OCI-LY3 (cell line): ENCODE measurements at regions not wholly inside any gene's neighbourhood (a gene's known extent, or its start where the extent isn't known, plus 50 kb on each side); places are given as distances from the start of the nearest gene placed in this dataset.

Experiments
- CTCF ChIP-seq: fragments of 200-600, 300-600 bp; sonication (generic); IDR thresholded peaks from 2 replicates; pipeline ENCODE4 v1.5.1; 2014; ENCODE audit warnings: antibody characterized with exemption, low read length, low read depth
- EZH2phosphoT487 ChIP-seq: fragments of 200-600 bp; shearing (Covaris generic); IDR thresholded peaks from 2 replicates; pipeline ENCODE4 v1.6.1; 2018; ENCODE audit warnings: antibody characterized with exemption, mixed run types, low read depth

GRCh38 chr21:38999161-38999560 lies 184.1 kb downstream of the PSMG1 start:
- TF ChIP-seq CTCF (no peak), EZH2phosphoT487 (no peak)
